Fibroblast of lung (primary cell): ENCODE measurements at regions not wholly inside any gene's neighbourhood (a gene's known extent, or its start where the extent isn't known, plus 50 kb on each side); places are given as distances from the start of the nearest gene placed in this dataset.

Experiments used
- CTCF ChIP-seq, 2 donors: IDR thresholded peaks in 1 of 2; conservative IDR thresholded peaks in 1 of 2; 1 replicate in 1 of 2; 2 replicates in 1 of 2; pipeline ENCODE4 v1.5.1; 2011 to 2012; ENCODE audit warnings: low read length in 2 of 2, control low read depth in 1 of 2, inconsistent platforms in 1 of 2, low read depth in 1 of 2, mild to moderate bottlenecking in 1 of 2
- EZH2 ChIP-seq: IDR thresholded peaks from 2 replicates; pipeline ENCODE4 v1.5.1; 2012; ENCODE audit warnings: low read length, control low read depth, mild to moderate bottlenecking; ENCODE audit errors: missing control alignments

DNA sequence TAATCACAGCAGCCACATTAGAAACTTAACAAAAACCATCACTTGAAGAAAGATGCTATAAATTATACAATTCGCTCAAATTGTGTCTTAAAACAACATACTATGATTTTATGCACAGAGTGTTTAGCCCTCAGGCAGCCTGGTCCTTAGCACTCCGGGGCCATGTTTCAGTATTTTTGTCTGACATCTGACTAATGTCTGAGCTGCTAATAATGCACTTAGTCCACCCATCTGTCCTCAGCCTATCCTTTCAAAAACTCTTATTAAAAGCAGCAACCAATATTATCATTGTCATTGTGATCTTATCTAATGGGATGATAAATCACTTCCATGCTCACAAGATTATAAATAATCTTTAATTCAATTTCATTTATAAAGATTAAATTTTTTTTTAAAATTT is 602.7 kb upstream of the FOXG1 start:
- TF ChIP-seq CTCF (conservative IDR thresholded peaks at IDR 0.05 in 1 of 2, IDR thresholded peaks at IDR 0.05 in 1 of 2; ENCODE audit: low read depth in 1 of 2, low read length in 2 of 2): no peak
- no peak for TF ChIP-seq EZH2
